ENCODE measurements at regions not wholly inside any gene's neighbourhood (a gene's known extent, or its start where the extent isn't known, plus 50 kb on each side); places are given as distances from the start of the nearest gene placed in this dataset.

- WGBS = 71% methylated on average over 5 of the region's 5 CpGs
- TF ChIP-seq CTCF (IDR thresholded peaks at IDR 0.05) (no peak), POLR2A (IDR thresholded peaks at IDR 0.05) (no peak), EP300 (IDR thresholded peaks at IDR 0.05) (no peak), POLR2AphosphoS5 (IDR thresholded peaks at IDR 0.05) (no peak)
- no peak overlapping the region for H3K4me3 ChIP-seq
- peaks cover 4% of the 10 kb centered on the region for H3K27me3 ChIP-seq
- no peaks in the 10 kb centered on the region for H3K9me3 ChIP-seq
- no peaks in the 10 kb centered on the region for H3K4me1 ChIP-seq
- no peaks in the 10 kb centered on the region for H3K36me3 ChIP-seq
- no peak overlapping the region for H3K27ac ChIP-seq
- DNase-seq (ENCODE audit: low spot score in 2 of 2) = no peak
Observed at GRCh38 chr17:51347851-51348584, 87.7 kb downstream of the UTP18 start.

GRCh38 chr17:51351080-51351479 lies 90.7 kb downstream of the UTP18 start:
- Histone ChIP-seq H3K4me1 (no peaks in the 10 kb centered on the region), H3K4me3 (no peak overlapping the region), H3K9me3 (no peaks in the 10 kb centered on the region), H3K27me3 (peaks cover 4% of the 10 kb centered on the region), H3K27ac (no peak overlapping the region), H3K36me3 (no peaks in the 10 kb centered on the region)
- DNase-seq (ENCODE audit: low spot score in 2 of 2) = no peak
- WGBS = 66% methylated on average over 6 of the region's 6 CpGs
- TF ChIP-seq CTCF (IDR thresholded peaks at IDR 0.05) = no peak
- TF ChIP-seq POLR2A (IDR thresholded peaks at IDR 0.05) = no peak
- TF ChIP-seq EP300 (IDR thresholded peaks at IDR 0.05) = no peak
- TF ChIP-seq POLR2AphosphoS5 (IDR thresholded peaks at IDR 0.05) = no peak

- Histone ChIP-seq H3K4me3 (no peak overlapping the region), H3K27me3 (peaks cover 4% of the 10 kb centered on the region), H3K9me3 (no peaks in the 10 kb centered on the region), H3K36me3 (no peaks in the 10 kb centered on the region), H3K27ac (no peak overlapping the region), H3K4me1 (no peaks in the 10 kb centered on the region)
- WGBS = 54% methylated on average over 3 of the region's 3 CpGs
- no peak for DNase-seq (ENCODE audit: low spot score in 2 of 2)
- no peak for TF ChIP-seq EP300 (IDR thresholded peaks at IDR 0.05)
- no peak for TF ChIP-seq POLR2AphosphoS5 (IDR thresholded peaks at IDR 0.05)
- no peak for TF ChIP-seq POLR2A (IDR thresholded peaks at IDR 0.05)
- TF ChIP-seq CTCF (IDR thresholded peaks at IDR 0.05) = no peak
Observed at GRCh38 chr17:51351890-51352289, 91.5 kb downstream of the UTP18 start.

- TF ChIP-seq POLR2A (IDR thresholded peaks at IDR 0.05) (no peak), EP300 (IDR thresholded peaks at IDR 0.05) (no peak), POLR2AphosphoS5 (IDR thresholded peaks at IDR 0.05) (no peak), CTCF (IDR thresholded peaks at IDR 0.05) (no peak)
- Histone ChIP-seq H3K36me3 (no peaks in the 10 kb centered on the region), H3K9me3 (no peaks in the 10 kb centered on the region), H3K27ac (no peak overlapping the region), H3K27me3 (peaks cover 4% of the 10 kb centered on the region), H3K4me3 (no peak overlapping the region), H3K4me1 (no peaks in the 10 kb centered on the region)
- no peak for DNase-seq (ENCODE audit: low spot score in 2 of 2)
- 33% methylated on average over 1 of the region's 1 CpG for WGBS
Observed at GRCh38 chr17:51352798-51353197, 92.5 kb downstream of the UTP18 start.

- Histone ChIP-seq H3K4me1 (no peaks in the 10 kb centered on the region), H3K27me3 (peaks cover 4% of the 10 kb centered on the region), H3K4me3 (no peak overlapping the region), H3K9me3 (no peaks in the 10 kb centered on the region), H3K27ac (no peak overlapping the region), H3K36me3 (no peaks in the 10 kb centered on the region)
- TF ChIP-seq POLR2AphosphoS5 (IDR thresholded peaks at IDR 0.05) (no peak), POLR2A (IDR thresholded peaks at IDR 0.05) (no peak), EP300 (IDR thresholded peaks at IDR 0.05) (no peak), CTCF (IDR thresholded peaks at IDR 0.05) (no peak)
- DNase-seq (ENCODE audit: low spot score in 2 of 2) = no peak
- WGBS = 61% methylated on average over 4 of the region's 4 CpGs
Observed at GRCh38 chr17:51353296-51353695, 93.0 kb downstream of the UTP18 start.
